Ovary (tissue), 7 donors: ENCODE measurements at regions not wholly inside any gene's neighbourhood (a gene's known extent, or its start where the extent isn't known, plus 50 kb on each side); places are given as distances from the start of the nearest gene placed in this dataset.

Experiments
- DNase-seq, 5 donors: peaks; one replicate each; pipeline ENCODE4 v3.0.0-alpha.2; 2019 to 2020
- H3K27ac ChIP-seq, 2 donors: fragments of 200-600 bp; one replicate each; pipeline versions ENCODE4 v1.5.1 to v1.8.0; 2019 to 2022
- H3K27me3 ChIP-seq: fragments of 200-600 bp; one replicate; pipeline ENCODE4 v1.8.0; 2022
- H3K36me3 ChIP-seq: fragments of 200-600 bp; sonication (generic); one replicate; pipeline ENCODE4 v1.5.1; 2019
- H3K4me1 ChIP-seq: one replicate; pipeline ENCODE4 v1.8.1; 2013; ENCODE audit warnings: mild to moderate bottlenecking, moderate library complexity; ENCODE audit not compliant: insufficient read depth
- H3K4me3 ChIP-seq: fragments of 200-600 bp; sonication (generic); one replicate; pipeline ENCODE4 v1.5.1; 2017
- H3K9me3 ChIP-seq, 2 donors: fragments of 200-600 bp in 1 of 2; sonication (generic) in 1 of 2; one replicate each; pipeline versions ENCODE4 v1.5.1 to v1.8.1; 2013 to 2019; ENCODE audit warnings: mild to moderate bottlenecking in 1 of 2, moderate library complexity in 1 of 2
- EP300 ChIP-seq: sonication (generic); formaldehyde crosslinking; IDR thresholded peaks from one replicate; pipeline ENCODE4 v1.6.1; 2017; ENCODE audit warnings: antibody characterized with exemption
- POLR2A ChIP-seq: fragments of 450-650 bp; IDR thresholded peaks from one replicate; pipeline ENCODE4 v1.6.1; 2017; ENCODE audit warnings: antibody characterized with exemption, mild to moderate bottlenecking, moderate library complexity
- WGBS, 3 donors: extraction: QIAGEN DNeasy Blood & Tissue Kit in 1 of 3; methylation state at CpG; one replicate each; pipeline versions ENCODE4 v1.1.5 to v1.1.7; 2013 to 2017; 5-methylcytosine and 5-hydroxymethylcytosine counted together
- intact Hi-C, 4 donors: fragments of 100-400 bp; cut with DNase I; formaldehyde crosslinking; loops; one replicate each; pipeline versions ENCODE4 v1.11.0 to v1.15.1; 2022 to 2023
- TF ChIP-seq, protein P1 (sequence below), 3 donors: fragments of 450-650 bp in 2 of 3; fragments of 200-600 bp in 1 of 3; IDR thresholded peaks; one replicate each; pipeline versions ENCODE4 v1.5.1 to v1.8.0; 2016 to 2022; ENCODE audit warnings: antibody characterized with exemption in 3 of 3, mild to moderate bottlenecking in 1 of 3
- donor health status: DM: no; HTN: no; CAD: no; lungs with moderate emphysema.
- donor health status: DM: no; HTN: no; CAD: no.
- donor health status: Bipolar disorder and iron deficiency.
- donor health status: DM: no; HTN: no; CAD: no.
- donor health status: DM: yes; HTN: yes; CAD: no.

DNA sequence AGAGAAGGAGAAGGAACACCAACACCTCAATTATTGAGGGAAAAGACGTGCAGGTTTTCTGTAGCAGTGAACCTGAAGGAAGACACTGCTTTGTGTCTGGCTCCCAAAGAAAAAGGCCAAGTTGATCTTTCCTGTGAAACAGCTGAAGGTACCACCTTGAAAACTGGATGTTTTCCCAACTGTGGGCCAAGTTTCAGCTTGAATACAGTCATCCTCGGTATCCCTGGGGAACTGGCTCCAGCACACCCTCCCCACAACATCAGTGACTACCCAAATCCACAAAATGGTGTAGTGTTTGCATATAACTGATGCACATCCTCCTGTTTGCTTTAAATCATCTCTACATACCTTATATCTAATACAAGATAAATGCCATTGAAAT lies 297.0 kb upstream of the PITRM1 start:
- no peaks in the 10 kb centered on the region for H3K36me3 ChIP-seq
- WGBS, 3 donors = 38 to 50% (median 40%) methylated on average over 2 of the region's 2 CpGs
- peak overlapping the region in 1 of 2 donors; percentile 65 for H3K27ac ChIP-seq
- TF ChIP-seq POLR2A (no peak), EP300 (no peak)
- TF ChIP-seq, protein P1, sequence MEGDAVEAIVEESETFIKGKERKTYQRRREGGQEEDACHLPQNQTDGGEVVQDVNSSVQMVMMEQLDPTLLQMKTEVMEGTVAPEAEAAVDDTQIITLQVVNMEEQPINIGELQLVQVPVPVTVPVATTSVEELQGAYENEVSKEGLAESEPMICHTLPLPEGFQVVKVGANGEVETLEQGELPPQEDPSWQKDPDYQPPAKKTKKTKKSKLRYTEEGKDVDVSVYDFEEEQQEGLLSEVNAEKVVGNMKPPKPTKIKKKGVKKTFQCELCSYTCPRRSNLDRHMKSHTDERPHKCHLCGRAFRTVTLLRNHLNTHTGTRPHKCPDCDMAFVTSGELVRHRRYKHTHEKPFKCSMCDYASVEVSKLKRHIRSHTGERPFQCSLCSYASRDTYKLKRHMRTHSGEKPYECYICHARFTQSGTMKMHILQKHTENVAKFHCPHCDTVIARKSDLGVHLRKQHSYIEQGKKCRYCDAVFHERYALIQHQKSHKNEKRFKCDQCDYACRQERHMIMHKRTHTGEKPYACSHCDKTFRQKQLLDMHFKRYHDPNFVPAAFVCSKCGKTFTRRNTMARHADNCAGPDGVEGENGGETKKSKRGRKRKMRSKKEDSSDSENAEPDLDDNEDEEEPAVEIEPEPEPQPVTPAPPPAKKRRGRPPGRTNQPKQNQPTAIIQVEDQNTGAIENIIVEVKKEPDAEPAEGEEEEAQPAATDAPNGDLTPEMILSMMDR (IDR thresholded peaks at IDR 0.05) = no peak
- DNase-seq = no peak
- H3K9me3 ChIP-seq = no peaks in the 10 kb centered on the region
- no peaks in the 10 kb centered on the region for H3K27me3 ChIP-seq
- H3K4me3 ChIP-seq = no peak overlapping the region
- H3K4me1 ChIP-seq = peaks cover 21% of the 10 kb centered on the region
- intact Hi-C loops = loop anchor here in 2 of 4 donors (10.0 kb wide), 2 partner anchors 315 to 795 kb away; partner anchors contain the start of gene KLF6 (in 1 of the 2)

DNA sequence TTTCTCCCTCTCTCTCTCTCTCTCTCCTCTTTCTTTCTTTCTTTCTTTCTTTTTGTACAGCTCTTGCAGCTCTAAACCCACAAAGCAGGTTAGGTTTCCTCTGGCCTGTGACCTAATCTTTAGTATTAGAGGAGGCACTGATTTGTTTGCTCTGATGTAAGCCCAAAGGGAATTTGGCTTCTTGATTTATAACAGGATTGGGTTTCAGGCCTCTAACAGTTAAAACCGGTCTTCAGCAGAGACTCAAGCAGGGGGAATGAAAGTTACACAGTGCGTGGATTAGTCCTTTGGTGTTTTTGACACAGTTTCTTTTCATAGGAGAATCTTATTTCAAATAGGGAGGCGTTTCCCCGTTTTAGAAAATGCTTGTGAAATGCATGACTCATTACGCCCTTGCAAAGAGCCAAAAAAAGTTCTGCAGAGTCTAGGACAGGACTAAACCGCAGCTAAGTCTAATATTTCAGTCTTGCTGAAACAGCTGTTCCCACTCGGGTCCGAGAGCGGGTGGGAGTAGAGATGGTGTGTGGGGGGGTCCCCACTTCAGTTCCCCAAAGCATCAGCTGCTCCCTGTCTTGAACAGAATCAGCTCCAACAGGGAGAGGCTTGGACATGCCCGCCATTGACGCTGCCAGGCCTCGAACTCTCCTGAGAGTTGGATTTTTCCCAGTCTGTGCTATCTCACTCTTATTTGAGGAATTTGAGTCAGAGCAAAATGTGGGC lies 296.5 kb upstream of the PITRM1 start:
- peak overlapping the region in 1 of 2 donors; percentile 65 for H3K27ac ChIP-seq
- no peaks in the 10 kb centered on the region for H3K36me3 ChIP-seq
- DNase-seq = peak; percentile 41 to 61 (median 53)
- H3K9me3 ChIP-seq = no peaks in the 10 kb centered on the region
- H3K27me3 ChIP-seq = no peaks in the 10 kb centered on the region
- H3K4me1 ChIP-seq = peaks cover 21% of the 10 kb centered on the region
- intact Hi-C loops = loop anchor here in 1 of 4 donors (10.0 kb wide), 1 partner anchor 316 kb away; the partner anchor contains the start of gene KLF6
- H3K4me3 ChIP-seq = no peak overlapping the region
- TF ChIP-seq EP300 = no peak
- TF ChIP-seq POLR2A = no peak
- TF ChIP-seq, protein P1 (IDR thresholded peaks at IDR 0.05) = no peak
- 9 to 10% (median 10%) methylated on average over 12 of the region's 12 CpGs for WGBS, 3 donors

DNA sequence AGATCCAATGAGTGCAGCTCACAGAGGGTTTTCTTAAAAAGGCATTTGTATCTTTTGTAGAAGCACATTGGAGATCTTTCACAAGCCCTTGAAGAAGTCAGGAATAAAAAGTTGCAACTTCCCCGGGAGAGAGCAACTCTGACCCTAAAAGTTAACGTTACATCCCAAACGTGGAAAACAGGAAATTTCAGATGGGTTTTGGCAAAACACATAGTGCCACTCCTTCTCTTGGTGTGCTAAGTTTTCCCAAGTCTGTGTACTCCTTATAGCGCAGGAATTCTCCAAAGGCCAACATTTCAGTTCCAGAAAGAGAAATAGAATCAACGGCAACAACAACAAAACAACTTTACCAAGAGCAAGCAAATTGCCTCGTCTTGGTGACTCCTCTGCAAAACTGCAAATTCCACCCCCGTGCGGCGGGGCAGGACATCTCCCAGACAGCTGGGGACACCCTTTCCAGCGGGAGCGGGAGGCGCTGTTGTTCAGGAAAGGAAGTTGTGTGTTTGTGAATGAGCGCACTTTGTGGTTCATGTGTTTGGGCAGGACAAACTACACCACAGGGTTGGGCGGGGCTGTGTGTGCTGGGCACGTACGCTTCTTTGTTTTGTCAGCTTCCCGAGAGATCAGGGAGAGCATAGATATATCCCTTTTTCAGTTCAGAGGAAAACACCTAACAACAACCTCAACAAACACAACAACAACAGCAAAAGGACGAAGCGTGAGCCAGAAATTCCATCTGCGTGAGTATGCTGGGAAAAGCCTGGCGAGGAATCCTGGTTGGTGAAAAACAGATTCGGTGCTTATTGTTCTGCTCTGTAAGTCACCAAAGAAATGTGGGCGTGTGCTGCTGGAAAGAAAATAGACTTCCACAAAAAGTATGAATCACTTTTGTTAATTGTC lies 294.7 kb upstream of the PITRM1 start:
- peak; percentile 59 to 71 (median 69) for DNase-seq
- TF ChIP-seq EP300 = peak; percentile 49
- TF ChIP-seq, protein P1 (IDR thresholded peaks at IDR 0.05) = peak in 1 of 3 donors; percentile 31
- no peak for TF ChIP-seq POLR2A
- Histone ChIP-seq H3K27me3 (no peaks in the 10 kb centered on the region), H3K36me3 (no peaks in the 10 kb centered on the region), H3K27ac (peak overlapping the region in 1 of 2 donors; percentile 65), H3K4me1 (peaks cover 21% of the 10 kb centered on the region), H3K9me3 (no peaks in the 10 kb centered on the region), H3K4me3 (no peak overlapping the region)
- intact Hi-C loops = loop anchor here in 1 of 4 donors (10.0 kb wide), 1 partner anchor 317 kb away; the partner anchor contains the start of gene KLF6
- WGBS, 3 donors = 14 to 27% (median 22%) methylated on average over 23 of the region's 23 CpGs

DNA sequence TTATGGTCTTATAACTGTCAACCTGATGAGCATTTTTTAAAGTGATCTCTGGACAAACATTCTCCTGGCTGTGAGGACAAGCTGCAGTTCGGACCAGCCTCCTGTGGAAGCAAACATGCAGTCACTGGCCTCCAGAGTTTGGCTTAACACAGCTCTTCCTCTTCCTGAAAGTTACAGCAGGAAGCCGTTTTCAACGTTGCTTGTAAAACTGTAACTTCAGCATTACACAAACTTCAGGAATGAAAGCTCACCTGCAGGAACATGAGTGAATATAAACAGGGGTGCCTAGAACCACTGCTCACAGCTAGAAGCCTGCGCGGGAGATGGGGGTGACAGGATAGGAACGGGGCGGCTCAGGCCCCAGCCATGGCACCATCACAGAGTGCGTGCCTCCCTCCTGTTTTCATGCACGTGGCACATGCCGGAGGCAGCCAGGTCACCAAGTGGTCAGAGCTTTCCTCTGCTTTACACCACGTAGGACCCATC lies 292.9 kb upstream of the PITRM1 start:
- WGBS, 3 donors = 70 to 77% (median 75%) methylated on average over 11 of the region's 11 CpGs
- no peaks in the 10 kb centered on the region for H3K36me3 ChIP-seq
- no peak overlapping the region for H3K4me3 ChIP-seq
- no peak for DNase-seq
- TF ChIP-seq, protein P1 (IDR thresholded peaks at IDR 0.05) = no peak
- no peak for TF ChIP-seq EP300
- H3K27ac ChIP-seq = peak overlapping the region in 1 of 2 donors; percentile 19
- H3K27me3 ChIP-seq = no peaks in the 10 kb centered on the region
- peaks cover 17% of the 10 kb centered on the region for H3K4me1 ChIP-seq
- no peaks in the 10 kb centered on the region for H3K9me3 ChIP-seq
- intact Hi-C loops = loop anchor here in 1 of 4 donors (10.0 kb wide), 1 partner anchor 319 kb away; the partner anchor contains the start of gene KLF6
